HG03378 (cell line): ENCODE measurements at regions not wholly inside any gene's neighbourhood (a gene's known extent, or its start where the extent isn't known, plus 50 kb on each side); places are given as distances from the start of the nearest gene placed in this dataset.
"Not testable (repeated sequence)": the region's sequence is repeated elsewhere in the genome, so short reads cannot be mapped to it uniquely, and the experiment has no call there.

ENCODE experiments used
- ATAC-seq: cut with Tn5 transposase; IDR thresholded peaks from one replicate; pipeline ENCODE4 v1.9.1; 2021; ENCODE audit warnings: mild to moderate bottlenecking, moderate library complexity; ENCODE audit not compliant: unreplicated experiment

- no peak for ATAC-seq
Observed at GRCh38 chr2:220569112-220569897, 941.9 kb downstream of the SLC4A3 start.

- ATAC-seq: no peak
Observed at GRCh38 chr2:220572385-220572784, 945.0 kb downstream of the SLC4A3 start.

- no peak for ATAC-seq
Observed at GRCh38 chr2:220574038-220574437, 946.6 kb downstream of the SLC4A3 start.

DNA sequence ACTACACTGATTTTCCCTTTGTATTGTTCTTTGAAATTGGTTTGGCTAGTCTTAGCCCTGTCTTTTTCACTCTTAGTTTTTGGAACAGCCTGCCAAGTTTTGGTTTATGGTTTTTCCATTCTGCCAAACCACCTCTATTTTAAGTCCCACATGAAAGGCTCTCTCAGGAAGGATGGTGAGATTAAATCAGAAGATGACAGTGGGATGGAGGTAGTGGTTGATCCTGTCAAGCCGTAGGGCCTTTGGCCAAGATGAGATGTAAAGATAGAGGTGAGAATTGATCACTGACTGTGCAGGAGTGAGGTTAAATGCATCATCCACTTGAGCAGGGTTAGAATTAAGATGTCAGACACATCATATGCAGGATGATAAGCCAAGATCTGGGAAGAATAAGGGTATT lies 948.5 kb downstream of the SLC4A3 start:
- ATAC-seq: no peak

DNA sequence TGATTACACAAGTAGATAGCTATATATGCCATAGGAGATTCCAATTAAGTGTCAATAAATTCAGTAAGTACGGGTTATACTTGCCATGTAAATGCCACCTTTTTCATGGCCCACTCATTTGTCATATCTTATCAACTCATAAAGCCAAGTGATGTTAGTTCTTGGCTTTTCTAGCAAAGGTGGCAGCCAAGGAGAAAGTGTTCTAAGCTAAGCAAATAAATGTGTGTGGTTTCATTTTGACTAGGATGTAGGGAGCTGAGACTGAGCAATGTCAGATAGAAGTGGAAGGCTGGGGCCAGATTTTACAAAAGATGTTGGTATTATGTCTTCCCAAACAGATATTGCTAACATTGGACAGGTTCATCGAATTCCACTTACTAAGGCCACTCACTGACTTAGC lies 952.0 kb downstream of the SLC4A3 start:
- ATAC-seq: no peak

- no peak for ATAC-seq
Observed at GRCh38 chr2:220580113-220580512, 952.7 kb downstream of the SLC4A3 start.

DNA sequence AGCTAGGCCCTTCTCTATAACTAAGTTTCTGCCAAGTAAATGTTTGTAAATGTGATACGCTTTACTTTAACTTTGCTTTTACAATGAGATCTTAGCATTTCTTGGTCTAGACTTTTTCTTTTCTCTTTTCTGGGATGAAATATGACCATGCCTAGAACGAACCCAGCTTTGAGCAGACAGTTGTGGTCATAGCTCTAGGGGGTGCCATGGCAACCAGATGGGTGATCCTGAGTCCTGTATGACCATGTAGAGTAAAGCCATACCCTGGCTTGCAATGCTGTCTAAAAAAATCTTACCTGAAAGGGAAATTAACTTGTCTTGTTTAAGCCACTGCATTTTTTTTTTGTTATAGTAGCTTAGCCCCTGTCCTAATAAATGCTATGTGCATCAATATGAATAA lies 956.3 kb downstream of the SLC4A3 start:
- ATAC-seq: no peak

- no peak for ATAC-seq
Observed at GRCh38 chr2:220585241-220585640, 957.8 kb downstream of the SLC4A3 start.

DNA sequence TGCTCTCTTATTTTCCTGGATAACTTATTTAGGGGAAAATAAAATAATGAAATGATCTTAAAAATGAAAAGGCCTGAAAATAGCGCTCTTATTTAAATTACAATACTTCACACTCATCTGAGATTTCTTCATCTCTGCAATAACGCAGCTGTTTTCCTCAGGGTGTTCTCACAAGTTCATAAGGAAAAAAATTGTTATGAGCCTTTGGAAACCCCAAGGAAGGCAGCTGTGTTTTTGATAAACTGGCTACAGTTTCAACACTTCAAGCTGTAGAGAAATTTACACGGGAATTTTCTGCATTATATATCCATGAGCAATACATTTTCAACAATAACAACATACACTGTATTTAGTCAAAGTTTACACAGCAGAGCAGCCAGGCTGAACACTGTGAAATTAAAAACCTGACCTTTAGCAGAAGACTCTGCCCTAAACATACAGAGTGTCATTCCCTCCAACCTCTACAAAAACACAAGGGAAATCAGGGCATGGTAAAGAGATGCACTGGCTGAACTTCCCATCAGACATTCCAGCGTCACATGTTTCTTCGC lies 959.6 kb downstream of the SLC4A3 start:
- ATAC-seq: no peak

GRCh38 chr2:220588148-220588547 lies 960.7 kb downstream of the SLC4A3 start:
- no peak for ATAC-seq

DNA sequence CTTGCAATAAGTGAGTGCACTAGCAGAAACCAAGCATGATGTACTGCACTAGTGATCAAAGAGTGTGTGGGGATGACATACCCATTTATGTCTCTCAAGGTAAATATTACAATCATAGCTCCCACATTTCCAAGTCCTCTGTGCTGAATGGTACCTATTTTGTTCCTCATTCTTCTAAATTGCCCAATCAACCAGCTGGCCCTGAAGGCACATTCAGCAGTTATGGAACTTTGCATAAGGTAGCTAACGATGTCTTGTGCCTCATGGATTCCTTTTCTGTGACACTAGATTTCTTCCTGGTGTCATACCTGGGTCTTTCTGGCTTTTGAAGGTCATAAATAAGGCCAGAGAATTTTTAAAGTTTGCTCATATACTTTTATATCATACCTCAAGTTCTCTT lies 963.0 kb downstream of the SLC4A3 start:
- no peak for ATAC-seq

- ATAC-seq: no peak
Observed at GRCh38 chr2:220593526-220593925, 966.1 kb downstream of the SLC4A3 start.

DNA sequence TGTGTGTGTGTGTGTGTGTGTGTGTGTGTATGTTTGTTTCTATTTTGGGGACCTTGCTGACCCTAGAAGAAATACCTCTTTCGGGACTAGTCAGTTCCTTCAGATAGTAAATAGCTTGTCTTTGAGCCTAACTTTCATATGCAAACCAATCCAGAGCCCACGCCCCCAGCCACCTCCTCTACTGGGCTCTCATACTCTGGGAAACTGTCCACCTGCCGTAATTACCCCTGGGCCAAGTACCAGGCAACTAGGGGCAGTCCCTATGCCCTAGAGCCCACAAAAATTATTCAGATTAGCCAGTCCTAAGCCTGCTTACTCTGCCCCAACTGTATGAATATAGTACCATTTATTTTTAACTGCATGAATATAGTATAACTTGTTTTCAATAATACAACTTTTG lies 970.4 kb downstream of the EPHA4 start:
- ATAC-seq: no peak

- not testable (repeated sequence) for ATAC-seq
Observed at GRCh38 chr2:220613004-220613403, 959.1 kb downstream of the EPHA4 start.

DNA sequence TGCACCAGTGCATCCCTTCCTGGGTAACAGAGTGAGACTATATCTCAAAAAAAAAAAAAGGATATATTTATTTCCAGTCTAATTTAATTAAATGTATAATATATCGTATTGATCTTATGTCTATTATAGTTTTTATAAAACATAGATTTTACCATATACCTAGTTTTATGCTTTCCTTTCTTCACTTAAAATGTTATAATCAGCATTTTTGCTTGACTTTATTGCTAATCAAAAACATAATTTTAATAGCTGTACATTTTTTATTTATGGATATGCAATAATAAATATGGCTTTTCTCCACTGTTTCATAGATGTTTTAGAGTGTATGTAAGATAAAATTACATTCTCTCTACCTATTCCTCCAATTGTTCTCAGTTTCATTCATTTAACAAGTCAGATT lies 958.0 kb downstream of the EPHA4 start:
- ATAC-seq: no peak

- ATAC-seq: no peak
Observed at GRCh38 chr2:220619525-220620220, 952.4 kb downstream of the EPHA4 start.

DNA sequence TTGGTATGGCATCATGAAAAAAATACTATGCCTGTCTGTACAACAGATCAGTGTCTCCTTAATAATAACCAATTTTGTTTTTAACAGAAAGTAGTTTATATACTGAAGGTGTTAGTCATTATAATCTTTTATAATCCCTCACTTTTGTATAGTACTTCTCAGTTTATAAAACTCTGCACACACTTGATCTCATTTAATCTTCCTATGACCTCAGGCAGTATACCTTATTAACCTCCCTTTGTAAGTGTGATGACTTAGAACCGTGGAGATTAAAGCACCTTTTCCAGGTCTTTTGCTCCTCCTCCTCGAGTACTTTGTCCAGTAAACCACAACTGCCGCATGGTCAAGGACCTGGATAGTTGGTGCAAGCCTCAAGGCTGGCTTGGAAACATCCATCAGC lies 945.5 kb downstream of the EPHA4 start:
- ATAC-seq: no peak

- ATAC-seq: no peak
Observed at GRCh38 chr2:220628252-220628651, 943.9 kb downstream of the EPHA4 start.

GRCh38 chr2:220641137-220641536 lies 931.0 kb downstream of the EPHA4 start:
- ATAC-seq: no peak

DNA sequence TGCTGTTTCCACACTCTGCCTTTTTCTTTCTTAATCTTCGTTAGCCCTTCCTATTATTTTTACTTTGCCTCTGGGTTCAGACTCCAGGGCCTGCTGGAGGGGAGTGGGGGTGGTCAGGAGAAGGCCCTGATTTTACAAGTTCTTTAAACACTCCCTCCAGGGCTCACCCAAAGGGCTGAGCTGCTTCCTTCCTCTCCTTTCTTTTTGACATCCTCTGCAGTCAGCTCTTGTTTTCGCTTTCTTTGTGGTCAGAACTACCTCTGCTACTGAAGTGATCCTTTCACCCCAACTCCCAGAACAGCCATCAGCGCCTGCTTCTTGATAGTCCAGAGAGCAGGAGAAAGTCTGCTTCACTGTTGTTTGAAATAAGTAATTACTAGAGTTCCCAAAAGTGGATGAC lies 925.7 kb downstream of the EPHA4 start:
- peak; percentile 61 for ATAC-seq

- no peak for ATAC-seq
Observed at GRCh38 chr2:220648628-220649027, 923.5 kb downstream of the EPHA4 start.

DNA sequence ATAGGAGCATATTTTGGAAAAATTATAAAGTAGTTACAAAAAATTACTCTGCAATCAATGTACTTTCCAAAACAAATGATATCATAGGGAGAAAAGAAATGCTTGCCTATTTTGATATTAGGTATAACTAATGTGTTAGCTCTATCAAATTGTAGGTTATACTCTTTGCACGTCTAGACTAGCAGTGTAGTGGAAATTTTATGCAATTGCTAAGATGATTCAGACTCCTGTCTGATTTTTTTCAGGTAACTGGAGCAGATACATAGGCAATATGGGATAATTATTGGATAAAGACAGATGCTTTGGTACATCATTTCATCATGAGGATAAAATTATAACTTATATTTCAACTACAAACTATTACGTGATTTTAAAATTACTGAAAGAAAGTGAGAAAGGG lies 918.3 kb downstream of the EPHA4 start:
- no peak for ATAC-seq
